Neural cell (in vitro differentiated cells): ENCODE measurements at regions not wholly inside any gene's neighbourhood (a gene's known extent, or its start where the extent isn't known, plus 50 kb on each side); places are given as distances from the start of the nearest gene placed in this dataset.

Experiments
- H2AFZ ChIP-seq: fragments of 200-600, 300-800 bp; sonication (generic), shearing (Covaris generic); 2 replicates; pipeline ENCODE4 v1.6.0; 2014; ENCODE audit warnings: low read depth, mild to moderate bottlenecking, antibody characterized with exemption, low read length, moderate library complexity
- H3F3A ChIP-seq: fragments of 200-600 bp; shearing (Covaris generic); 2 replicates; pipeline ENCODE4 v1.6.1; 2016; ENCODE audit warnings: mild to moderate bottlenecking, moderate library complexity, mixed read lengths, antibody characterized with exemption, low read length; ENCODE audit not compliant: insufficient read depth, poor library complexity, severe bottlenecking
- H3K27ac ChIP-seq: fragments of 200-600, 300-800 bp; sonication (generic), shearing (Covaris generic); 2 replicates; pipeline ENCODE4 v1.5.1; 2014; ENCODE audit warnings: mild to moderate bottlenecking, low read length, moderate library complexity
- H3K27me3 ChIP-seq: fragments of 300-800, 200-600 bp; sonication (generic), shearing (Covaris generic); 2 replicates; pipeline ENCODE4 v1.6.0; 2014; ENCODE audit warnings: mild to moderate bottlenecking, low read depth, low read length, moderate library complexity; ENCODE audit not compliant: insufficient read depth
- H3K36me3 ChIP-seq: fragments of 300-800, 200-600 bp; sonication (generic), shearing (Covaris generic); 2 replicates; pipeline ENCODE4 v1.5.1; 2014; ENCODE audit warnings: mild to moderate bottlenecking, antibody characterized with exemption, low read length, moderate library complexity; ENCODE audit not compliant: insufficient read depth
- H3K4me2 ChIP-seq: fragments of 300-800, 200-600 bp; sonication (generic), shearing (Covaris generic); 2 replicates; pipeline ENCODE4 v1.6.0; 2014; ENCODE audit warnings: mild to moderate bottlenecking, low read length
- H3K4me3 ChIP-seq: fragments of 300-800, 200-600 bp; sonication (generic), shearing (Covaris generic); 2 replicates; pipeline ENCODE4 v1.5.1; 2014; ENCODE audit warnings: mild to moderate bottlenecking, low read length, moderate library complexity
- H3K79me2 ChIP-seq: fragments of 200-600 bp; shearing (Covaris generic); replicated peaks from 2 replicates; pipeline ENCODE4 v1.6.0; 2014; ENCODE audit warnings: mild to moderate bottlenecking, low read length, moderate library complexity; ENCODE audit not compliant: insufficient read depth
- H3K9ac ChIP-seq: fragments of 300-800, 200-600 bp; sonication (generic), shearing (Covaris generic); 2 replicates; pipeline ENCODE4 v1.6.1; 2016; ENCODE audit warnings: mild to moderate bottlenecking, low read length, mixed read lengths
- H3K9me2 ChIP-seq: fragments of 200-600 bp; shearing (Covaris generic); 2 replicates; pipeline ENCODE4 v1.6.1; 2016; ENCODE audit warnings: mild to moderate bottlenecking, low read length, mixed read lengths; ENCODE audit not compliant: insufficient read depth
- H3K9me3 ChIP-seq: fragments of 200-600, 300-800 bp; sonication (generic), shearing (Covaris generic); 2 replicates; pipeline ENCODE4 v1.6.1; 2016; ENCODE audit warnings: mild to moderate bottlenecking, mixed run types, low read length, moderate library complexity, mixed read lengths
- H4K20me1 ChIP-seq: fragments of 200-600 bp; shearing (Covaris generic); 2 replicates; pipeline ENCODE4 v1.6.1; 2016; ENCODE audit warnings: mild to moderate bottlenecking, mixed run types; ENCODE audit not compliant: insufficient read depth
- EP300 ChIP-seq: fragments of 450-650 bp; conservative IDR thresholded peaks from 2 replicates; pipeline ENCODE4 v1.6.1; 2014; ENCODE audit warnings: antibody characterized with exemption, mild to moderate bottlenecking, moderate library complexity; ENCODE audit not compliant: poor library complexity, severe bottlenecking
- EZH2 ChIP-seq: fragments of 200-600, 300-800 bp; shearing (Covaris generic), sonication (generic); IDR thresholded peaks from 2 replicates; pipeline ENCODE4 v1.6.1; 2014; ENCODE audit warnings: antibody characterized with exemption, low read length, borderline replicate concordance, mild to moderate bottlenecking; ENCODE audit not compliant: insufficient read depth, poor library complexity, severe bottlenecking
- MXI1 ChIP-seq: fragments of 450-650 bp; conservative IDR thresholded peaks from 2 replicates; pipeline ENCODE4 v1.6.1; 2014; ENCODE audit warnings: antibody characterized with exemption, mild to moderate bottlenecking; ENCODE audit not compliant: poor library complexity, severe bottlenecking
- POLR2AphosphoS5 ChIP-seq: IDR thresholded peaks from 2 replicates; pipeline ENCODE4 v1.6.1; 2012
- RAD21 ChIP-seq: fragments of 450-650 bp; conservative IDR thresholded peaks from 2 replicates; pipeline ENCODE4 v1.6.1; 2014; ENCODE audit warnings: antibody characterized with exemption, mild to moderate bottlenecking, moderate library complexity
- REST ChIP-seq: IDR thresholded peaks from 2 replicates; pipeline ENCODE4 v1.6.1; 2012; ENCODE audit warnings: borderline replicate concordance
- SMC3 ChIP-seq: fragments of 450-650 bp; conservative IDR thresholded peaks from 2 replicates; pipeline ENCODE4 v1.6.1; 2014; ENCODE audit warnings: antibody characterized with exemption, mild to moderate bottlenecking, moderate library complexity; ENCODE audit not compliant: poor library complexity
- TAF1 ChIP-seq: IDR thresholded peaks from 2 replicates; pipeline ENCODE4 v1.6.1; 2012; ENCODE audit warnings: low read depth
- TF ChIP-seq, protein P1 (sequence below): fragments of 450-650 bp; IDR thresholded peaks from 2 replicates; pipeline ENCODE4 v1.5.1; 2014; ENCODE audit warnings: antibody characterized with exemption, mild to moderate bottlenecking, moderate library complexity; ENCODE audit not compliant: poor library complexity, severe bottlenecking

GRCh38 chr11:112809429-112809828, 151.8 kb upstream of the NCAM1 start:
- Histone ChIP-seq H3K4me3 (no peak overlapping the region), H3K9me3 (no peaks in the 10 kb centered on the region), H3K27me3 (no peaks in the 10 kb centered on the region), H4K20me1 (no peaks in the 10 kb centered on the region), H3K9ac (no peak overlapping the region), H3K4me2 (no peak overlapping the region), H3K9me2 (no peaks in the 10 kb centered on the region), H3K27ac (no peak overlapping the region), H3F3A (no peaks in the 10 kb centered on the region), H2AFZ (no peak overlapping the region), H3K36me3 (no peaks in the 10 kb centered on the region), H3K79me2 (no peaks in the 10 kb centered on the region)
- TF ChIP-seq RAD21 (no peak), TAF1 (no peak), MXI1 (no peak), SMC3 (no peak), EP300 (no peak), REST (no peak), POLR2AphosphoS5 (no peak), EZH2 (no peak)
- TF ChIP-seq, protein P1, sequence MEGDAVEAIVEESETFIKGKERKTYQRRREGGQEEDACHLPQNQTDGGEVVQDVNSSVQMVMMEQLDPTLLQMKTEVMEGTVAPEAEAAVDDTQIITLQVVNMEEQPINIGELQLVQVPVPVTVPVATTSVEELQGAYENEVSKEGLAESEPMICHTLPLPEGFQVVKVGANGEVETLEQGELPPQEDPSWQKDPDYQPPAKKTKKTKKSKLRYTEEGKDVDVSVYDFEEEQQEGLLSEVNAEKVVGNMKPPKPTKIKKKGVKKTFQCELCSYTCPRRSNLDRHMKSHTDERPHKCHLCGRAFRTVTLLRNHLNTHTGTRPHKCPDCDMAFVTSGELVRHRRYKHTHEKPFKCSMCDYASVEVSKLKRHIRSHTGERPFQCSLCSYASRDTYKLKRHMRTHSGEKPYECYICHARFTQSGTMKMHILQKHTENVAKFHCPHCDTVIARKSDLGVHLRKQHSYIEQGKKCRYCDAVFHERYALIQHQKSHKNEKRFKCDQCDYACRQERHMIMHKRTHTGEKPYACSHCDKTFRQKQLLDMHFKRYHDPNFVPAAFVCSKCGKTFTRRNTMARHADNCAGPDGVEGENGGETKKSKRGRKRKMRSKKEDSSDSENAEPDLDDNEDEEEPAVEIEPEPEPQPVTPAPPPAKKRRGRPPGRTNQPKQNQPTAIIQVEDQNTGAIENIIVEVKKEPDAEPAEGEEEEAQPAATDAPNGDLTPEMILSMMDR = no peak

DNA sequence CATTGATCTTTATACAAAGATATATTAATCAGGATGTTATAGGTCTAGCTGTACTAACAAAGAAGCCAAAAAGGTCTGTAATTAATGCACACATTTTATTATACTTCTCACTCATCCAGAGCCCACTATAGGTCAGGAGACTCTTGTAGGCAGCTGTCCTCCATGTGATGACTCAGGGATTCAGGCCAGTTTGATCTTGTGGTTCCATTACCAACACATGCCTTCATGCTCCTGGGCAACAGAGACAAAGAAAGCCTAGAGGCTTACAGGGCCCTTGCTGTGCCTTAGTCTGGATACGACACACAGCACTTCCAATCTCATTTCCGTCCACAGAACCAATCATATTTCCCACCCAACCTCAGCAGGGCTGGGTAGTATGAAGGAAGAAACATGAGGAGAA, 150.3 kb upstream of the NCAM1 start:
- no peaks in the 10 kb centered on the region for H3K27me3 ChIP-seq
- no peaks in the 10 kb centered on the region for H3K36me3 ChIP-seq
- no peak overlapping the region for H2AFZ ChIP-seq
- no peak overlapping the region for H3K4me2 ChIP-seq
- no peak overlapping the region for H3K27ac ChIP-seq
- H3K4me3 ChIP-seq = no peak overlapping the region
- TF ChIP-seq SMC3 = no peak
- H4K20me1 ChIP-seq = no peaks in the 10 kb centered on the region
- no peaks in the 10 kb centered on the region for H3K9me2 ChIP-seq
- no peaks in the 10 kb centered on the region for H3K79me2 ChIP-seq
- H3K9me3 ChIP-seq = no peaks in the 10 kb centered on the region
- no peak overlapping the region for H3K9ac ChIP-seq
- no peaks in the 10 kb centered on the region for H3F3A ChIP-seq

DNA sequence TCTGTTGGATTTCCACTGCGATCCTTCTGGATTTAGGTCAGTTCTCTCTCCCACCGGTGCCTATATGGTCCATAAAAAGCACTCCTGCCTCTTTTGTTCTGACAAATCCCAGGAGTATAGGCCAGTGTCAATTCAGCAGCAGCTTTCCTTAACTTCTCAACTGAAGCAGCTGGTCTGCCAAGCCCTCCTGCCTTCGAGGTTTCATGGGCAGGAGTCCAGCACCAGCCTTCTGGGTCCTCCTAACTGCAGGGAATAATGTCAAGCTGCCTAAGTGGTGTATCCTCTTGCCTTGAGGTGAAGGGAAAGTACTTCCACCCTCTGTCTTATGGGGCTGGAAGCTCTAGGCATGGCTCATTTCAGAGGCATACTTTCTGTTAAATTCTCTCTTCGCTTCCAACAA, 149.4 kb upstream of the NCAM1 start:
- Histone ChIP-seq H3K27ac (no peak overlapping the region), H3K4me3 (no peak overlapping the region), H3K27me3 (no peaks in the 10 kb centered on the region), H3K9me2 (no peaks in the 10 kb centered on the region), H3K9ac (no peak overlapping the region), H2AFZ (no peak overlapping the region), H3F3A (no peaks in the 10 kb centered on the region), H3K4me2 (no peak overlapping the region), H3K79me2 (no peaks in the 10 kb centered on the region), H3K36me3 (no peaks in the 10 kb centered on the region), H3K9me3 (no peaks in the 10 kb centered on the region), H4K20me1 (no peaks in the 10 kb centered on the region)
- TF ChIP-seq TAF1 = no peak
- TF ChIP-seq, protein P1 = no peak
- TF ChIP-seq POLR2AphosphoS5 = no peak
- TF ChIP-seq EP300 = no peak
- no peak for TF ChIP-seq RAD21
- TF ChIP-seq EZH2 = no peak
- TF ChIP-seq MXI1 = no peak
- no peak for TF ChIP-seq REST
- no peak for TF ChIP-seq SMC3
